HK-2 (cell line): ENCODE measurements at regions not wholly inside any gene's neighbourhood (a gene's known extent, or its start where the extent isn't known, plus 50 kb on each side); places are given as distances from the start of the nearest gene placed in this dataset.

ENCODE experiments used
- DNase-seq: peaks from one replicate; pipeline ENCODE4 v3.0.0-alpha.2; 2018; ENCODE audit not compliant: unreplicated experiment

GRCh38 chr6:113082745-113083144 is 735.6 kb downstream of the RFPL4B start:
- no peak for DNase-seq

- DNase-seq = no peak
Measured at GRCh38 chr6:113083947-113084346, 736.8 kb downstream of the RFPL4B start.

GRCh38 chr6:113089056-113089455 is 741.9 kb downstream of the RFPL4B start:
- DNase-seq = no peak

GRCh38 chr6:113092795-113093194 is 745.7 kb downstream of the RFPL4B start:
- no peak for DNase-seq

- no peak for DNase-seq
Measured at GRCh38 chr6:113094779-113095178, 747.6 kb downstream of the RFPL4B start.

- no peak for DNase-seq
Measured at GRCh38 chr6:113095841-113096240, 748.7 kb downstream of the RFPL4B start.

GRCh38 chr6:113102761-113103160 is 754.4 kb upstream of the MARCKS start:
- DNase-seq = no peak

- DNase-seq = no peak
Measured at GRCh38 chr6:113103634-113104361, 753.3 kb upstream of the MARCKS start.

GRCh38 chr6:113104541-113104940 is 752.6 kb upstream of the MARCKS start:
- no peak for DNase-seq

- DNase-seq = no peak
Measured at GRCh38 chr6:113104951-113105350, 752.2 kb upstream of the MARCKS start.

- no peak for DNase-seq
Measured at GRCh38 chr6:113110211-113110610, 746.9 kb upstream of the MARCKS start.

- no peak for DNase-seq
Measured at GRCh38 chr6:113111550-113111949, 745.6 kb upstream of the MARCKS start.

GRCh38 chr6:113112086-113112485 is 745.1 kb upstream of the MARCKS start:
- no peak for DNase-seq

GRCh38 chr6:113115196-113115595 is 741.9 kb upstream of the MARCKS start:
- no peak for DNase-seq

- DNase-seq = no peak
Measured at GRCh38 chr6:113120224-113120581, 736.9 kb upstream of the MARCKS start.

- peak; percentile 69 for DNase-seq
Measured at GRCh38 chr6:113120582-113121285, 736.4 kb upstream of the MARCKS start.

- no peak for DNase-seq
Measured at GRCh38 chr6:113121571-113121970, 735.6 kb upstream of the MARCKS start.

- peak; percentile 66 for DNase-seq
Measured at GRCh38 chr6:113122060-113122459, 735.1 kb upstream of the MARCKS start.

GRCh38 chr6:113125626-113126025 is 731.5 kb upstream of the MARCKS start:
- no peak for DNase-seq

GRCh38 chr6:113127786-113128419 is 729.2 kb upstream of the MARCKS start:
- no peak for DNase-seq

- DNase-seq = no peak
Measured at GRCh38 chr6:113128661-113129060, 728.5 kb upstream of the MARCKS start.

- no peak for DNase-seq
Measured at GRCh38 chr6:113129991-113130390, 727.2 kb upstream of the MARCKS start.

GRCh38 chr6:113137426-113137825 is 719.7 kb upstream of the MARCKS start:
- no peak for DNase-seq
